H9 (cell line): ENCODE measurements at regions not wholly inside any gene's neighbourhood (a gene's known extent, or its start where the extent isn't known, plus 50 kb on each side); places are given as distances from the start of the nearest gene placed in this dataset.

ENCODE experiments used
- DNase-seq: peaks from one replicate; pipeline ENCODE4 v3.0.0-alpha.2; 2017
- H2AFZ ChIP-seq: one replicate; pipeline ENCODE4 v1.6.1; 2013; ENCODE audit warnings: mild to moderate bottlenecking, low read length, control low read depth, moderate library complexity
- H2AK5ac ChIP-seq: 2 replicates; pipeline ENCODE4 v1.6.1; 2013; ENCODE audit warnings: low read length, control low read depth, mixed read lengths; ENCODE audit not compliant: insufficient read length
- H2BK120ac ChIP-seq: one replicate; pipeline ENCODE4 v1.6.1; 2013; ENCODE audit warnings: low read depth, mild to moderate bottlenecking, low read length, control low read depth, inconsistent platforms; ENCODE audit not compliant: poor library complexity, severe bottlenecking
- H2BK12ac ChIP-seq: 2 replicates; pipeline ENCODE4 v1.6.1; 2013; ENCODE audit warnings: low read length, control low read depth, mixed read lengths, low read depth; ENCODE audit not compliant: insufficient read length
- H2BK15ac ChIP-seq: 2 replicates; pipeline ENCODE4 v1.6.1; 2013; ENCODE audit warnings: low read depth, low read length, control low read depth
- H2BK20ac ChIP-seq: one replicate; pipeline ENCODE4 v1.6.1; 2013; ENCODE audit warnings: low read depth, mild to moderate bottlenecking, low read length, control low read depth, inconsistent platforms; ENCODE audit not compliant: poor library complexity, severe bottlenecking
- H2BK5ac ChIP-seq: 2 replicates; pipeline ENCODE4 v1.6.1; 2013; ENCODE audit warnings: low read length, control low read depth, mixed read lengths; ENCODE audit not compliant: insufficient read length
- H3K14ac ChIP-seq: 2 replicates; pipeline ENCODE4 v1.6.1; 2013; ENCODE audit warnings: low read length, control low read depth; ENCODE audit not compliant: insufficient read depth
- H3K18ac ChIP-seq: 2 replicates; pipeline ENCODE4 v1.6.1; 2013; ENCODE audit warnings: low read depth, mild to moderate bottlenecking, mixed read lengths, low read length, control low read depth; ENCODE audit not compliant: insufficient read length
- H3K23ac ChIP-seq: 2 replicates; pipeline ENCODE4 v1.6.1; 2013; ENCODE audit warnings: low read length, control low read depth, mixed read lengths, low read depth; ENCODE audit not compliant: insufficient read length
- H3K23me2 ChIP-seq: 2 replicates; pipeline ENCODE4 v1.6.1; 2013; ENCODE audit warnings: low read depth, mild to moderate bottlenecking, mixed read lengths, low read length, control low read depth; ENCODE audit not compliant: insufficient read length, poor library complexity, severe bottlenecking
- H3K27ac ChIP-seq: 2 replicates; pipeline ENCODE4 v1.5.1; 2013; ENCODE audit warnings: low read length, control low read depth, mixed read lengths, low read depth; ENCODE audit not compliant: insufficient read length
- H3K27me3 ChIP-seq: 2 replicates; pipeline ENCODE4 v1.6.1; 2013; ENCODE audit warnings: low read length, control low read depth, inconsistent platforms; ENCODE audit not compliant: insufficient read depth
- H3K4ac ChIP-seq: 2 replicates; pipeline ENCODE4 v1.6.1; 2013; ENCODE audit warnings: low read depth, mild to moderate bottlenecking, control low read depth, inconsistent platforms, low read length, moderate library complexity
- H3K4me1 ChIP-seq: 2 replicates; pipeline ENCODE4 v1.6.1; 2013; ENCODE audit warnings: low read length, control low read depth, inconsistent platforms; ENCODE audit not compliant: insufficient read depth
- H3K4me2 ChIP-seq: 2 replicates; pipeline ENCODE4 v1.6.1; 2013; ENCODE audit warnings: low read length, control low read depth, mixed read lengths; ENCODE audit not compliant: insufficient read length, insufficient read depth
- H3K56ac ChIP-seq: 2 replicates; pipeline ENCODE4 v1.6.1; 2013; ENCODE audit warnings: low read depth, mild to moderate bottlenecking, mixed read lengths, low read length, control low read depth; ENCODE audit not compliant: insufficient read length
- H3K79me1 ChIP-seq: 2 replicates; pipeline ENCODE4 v1.6.1; 2013; ENCODE audit warnings: low read depth, mild to moderate bottlenecking, moderate library complexity, low read length, control low read depth, inconsistent platforms; ENCODE audit not compliant: insufficient read depth, poor library complexity, severe bottlenecking
- H3K79me2 ChIP-seq: 2 replicates; pipeline ENCODE4 v1.6.1; 2013; ENCODE audit warnings: low read length, control low read depth, inconsistent platforms; ENCODE audit not compliant: insufficient read depth
- H3K9ac ChIP-seq: 2 replicates; pipeline ENCODE4 v1.6.1; 2013; ENCODE audit warnings: low read length, control low read depth, mixed read lengths; ENCODE audit not compliant: insufficient read length; ENCODE audit errors: extremely low read depth
- H3K9me3 ChIP-seq: one replicate; pipeline ENCODE4 v1.6.1; 2013; ENCODE audit warnings: low read depth, low read length, inconsistent platforms; ENCODE audit not compliant: control insufficient read depth
- H3T11ph ChIP-seq: one replicate; pipeline ENCODE4 v1.6.1; 2013; ENCODE audit warnings: mild to moderate bottlenecking, low read length, control low read depth, inconsistent platforms
- H4K20me1 ChIP-seq: one replicate; pipeline ENCODE4 v1.6.1; 2013; ENCODE audit not compliant: control insufficient read depth, insufficient read length, insufficient read depth
- H4K5ac ChIP-seq: 2 replicates; pipeline ENCODE4 v1.6.1; 2013; ENCODE audit warnings: low read depth, mild to moderate bottlenecking, mixed read lengths, low read length, control low read depth; ENCODE audit not compliant: insufficient read length
- H4K8ac ChIP-seq: replicated peaks from 2 replicates; pipeline ENCODE4 v1.6.1; 2013; ENCODE audit warnings: low read length, control low read depth, mixed read lengths, low read depth; ENCODE audit not compliant: insufficient read length
- H4K91ac ChIP-seq: 2 replicates; pipeline ENCODE4 v1.6.1; 2013; ENCODE audit warnings: low read depth, mild to moderate bottlenecking, moderate library complexity, mixed read lengths, low read length, control low read depth; ENCODE audit not compliant: insufficient read length
- H3K27ac Mint-ChIP-seq, 3 experiments: 2 replicates in 2 of 3; 3 replicates in 1 of 3; pipeline ENCODE4 v1.8.0; 2020 to 2021; ENCODE audit warnings: mixed read lengths in 3 of 3, mild to moderate bottlenecking in 1 of 3, moderate library complexity in 1 of 3
- H3K27me3 Mint-ChIP-seq: 2 replicates; pipeline ENCODE4 v1.8.0; 2021; ENCODE audit warnings: low read depth, mild to moderate bottlenecking, moderate library complexity, mixed read lengths
- H3K36me3 Mint-ChIP-seq, 3 experiments: 2 replicates in 2 of 3; 3 replicates in 1 of 3; pipeline ENCODE4 v1.8.0; 2020 to 2021; ENCODE audit warnings: low read depth in 3 of 3, mixed read lengths in 3 of 3; ENCODE audit not compliant: insufficient read depth in 1 of 3
- H3K4me1 Mint-ChIP-seq, 2 experiments: 2 replicates each; pipeline ENCODE4 v1.8.0; 2020; ENCODE audit warnings: mixed read lengths in 2 of 2
- H3K4me3 Mint-ChIP-seq, 2 experiments: 2 replicates in 1 of 2; 3 replicates in 1 of 2; pipeline ENCODE4 v1.8.0; 2020 to 2021; ENCODE audit warnings: mild to moderate bottlenecking in 2 of 2, mixed read lengths in 2 of 2, moderate library complexity in 1 of 2
- H3K9me3 Mint-ChIP-seq, 2 experiments: 2 replicates in 1 of 2; 3 replicates in 1 of 2; pipeline ENCODE4 v1.8.0; 2020; ENCODE audit warnings: mild to moderate bottlenecking in 2 of 2, mixed read lengths in 2 of 2, moderate library complexity in 1 of 2
- CTCF ChIP-seq: fragments of 200-600 bp; sonication (generic); conservative IDR thresholded peaks from 3 replicates; pipeline ENCODE4 v1.8.0; 2021; ENCODE audit warnings: antibody characterized with exemption, mild to moderate bottlenecking
- WGBS: extraction: QIAGEN DNeasy Blood & Tissue Kit; methylation state at CpG from one replicate; pipeline ENCODE4 v1.1.7; 2013; ENCODE audit warnings: missing lambda C conversion rate, low lambda C conversion rate, mixed read lengths; ENCODE audit not compliant: insufficient read length; ENCODE audit errors: extremely low coverage; 5-methylcytosine and 5-hydroxymethylcytosine counted together

DNA sequence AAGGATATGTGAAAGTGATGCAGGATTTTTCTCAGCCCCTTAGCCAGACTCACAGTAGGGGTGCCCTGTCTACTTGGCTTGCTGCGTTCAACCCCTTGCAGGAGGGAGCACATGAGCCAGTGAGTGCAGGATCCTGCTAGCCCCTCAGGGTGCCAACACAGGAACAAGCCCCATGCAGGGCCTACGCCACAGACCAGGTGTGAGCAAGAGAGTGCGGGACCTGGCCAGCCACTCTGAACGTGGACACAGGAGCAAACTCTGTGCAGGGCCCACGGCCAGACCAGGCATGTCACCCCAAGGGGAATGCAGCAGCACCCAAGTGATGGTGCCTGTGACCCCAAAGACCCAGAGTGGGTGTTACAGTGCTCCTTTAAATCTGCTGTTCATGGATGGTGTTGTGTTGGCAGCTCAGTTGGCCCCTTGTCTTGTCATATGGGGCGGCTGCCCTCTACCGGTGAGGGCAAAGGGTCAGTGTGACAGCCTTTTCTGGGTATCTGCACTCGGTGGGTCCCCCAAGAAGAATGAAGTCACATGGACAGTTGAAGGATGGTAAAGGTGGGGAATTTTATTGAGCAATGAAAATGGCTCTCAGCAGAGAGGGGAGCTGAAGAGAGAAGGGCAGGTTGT, 188.4 kb upstream of the MAOA start:
- Histone ChIP-seq H2BK20ac (no peak overlapping the region), H3K4ac (no peak overlapping the region), H2BK5ac (no peak overlapping the region), H3K4me2 (no peak overlapping the region), H3K27ac (no peak overlapping the region), H3K4me1 (no peaks in the 10 kb centered on the region), H3K9ac (no peak overlapping the region), H3K14ac (no peak overlapping the region; the same call in 1 of the 2 replicates), H3K9me3 (no peaks in the 10 kb centered on the region), H4K8ac (no peak overlapping the region), H3K56ac (no peak overlapping the region), H3K23ac (no peak overlapping the region), H2BK15ac (no peak overlapping the region), H2AFZ (no peak overlapping the region), H2AK5ac (no peak overlapping the region), H3T11ph (no peak overlapping the region), H4K91ac (no peak overlapping the region), H2BK12ac (no peak overlapping the region), H3K27me3 (no peaks in the 10 kb centered on the region), H3K23me2 (no peaks in the 10 kb centered on the region), H3K79me2 (no peaks in the 10 kb centered on the region), H3K18ac (no peak overlapping the region), H4K5ac (no peak overlapping the region), H4K20me1 (no peaks in the 10 kb centered on the region), H2BK120ac (no peak overlapping the region), H3K79me1 (no peaks in the 10 kb centered on the region)
- peaks cover 13 to 17% of the 10 kb centered on the region in 2 experiments for H3K4me1 Mint-ChIP-seq
- peaks cover 4 to 42% of the 10 kb centered on the region in 2 experiments; a peak in 4 of 5 replicates for H3K9me3 Mint-ChIP-seq
- no CpG with 5 or more reads among the region's 8 CpGs for WGBS
- no peak overlapping the region for H3K27ac Mint-ChIP-seq
- peaks cover 0 to 17% (median 12%) of the 10 kb centered on the region in 3 experiments; a peak in 4 of 7 replicates for H3K36me3 Mint-ChIP-seq
- no peaks in the 10 kb centered on the region for H3K27me3 Mint-ChIP-seq
- no peak overlapping the region for H3K4me3 Mint-ChIP-seq
- peak; percentile 62 for DNase-seq
- peak; percentile 58; the same call in 2 of the 3 replicates for TF ChIP-seq CTCF
